Dermis blood vessel endothelial cell (primary cell): ENCODE measurements at regions not wholly inside any gene's neighbourhood (a gene's known extent, or its start where the extent isn't known, plus 50 kb on each side); places are given as distances from the start of the nearest gene placed in this dataset.

Experiments
- DNase-seq: peaks from one replicate; pipeline ENCODE4 v3.0.0; 2010

DNA sequence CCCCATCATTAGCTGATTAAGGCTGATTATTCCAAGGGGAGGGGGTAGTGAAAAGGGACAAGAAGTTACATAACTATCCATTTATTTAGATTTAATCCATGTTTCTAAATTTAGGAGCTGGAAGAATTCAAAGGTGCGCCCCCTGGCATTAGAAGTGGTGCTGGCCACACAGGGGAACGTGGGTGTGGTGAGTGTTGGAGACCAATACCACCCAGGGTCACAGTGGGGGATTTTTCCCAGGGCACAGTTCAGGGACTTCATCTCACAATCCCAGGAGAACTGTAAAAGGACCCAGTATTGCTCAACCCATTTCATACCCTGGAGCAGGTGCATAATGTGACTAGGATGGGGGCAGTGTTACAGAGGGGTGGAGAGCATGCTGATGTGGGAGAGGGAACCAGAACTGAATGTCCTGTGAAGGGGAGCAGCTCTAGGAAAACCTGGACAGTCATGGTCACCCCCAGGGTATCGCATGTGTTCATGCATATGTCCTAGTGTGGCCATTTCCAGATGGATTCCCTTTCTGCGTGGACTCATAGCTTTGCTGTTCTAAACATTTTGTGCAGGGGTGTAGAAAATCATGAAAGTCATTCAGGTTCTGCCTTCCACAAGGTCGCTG is 110.3 kb downstream of the LSM3 start:
- DNase-seq = no peak

DNA sequence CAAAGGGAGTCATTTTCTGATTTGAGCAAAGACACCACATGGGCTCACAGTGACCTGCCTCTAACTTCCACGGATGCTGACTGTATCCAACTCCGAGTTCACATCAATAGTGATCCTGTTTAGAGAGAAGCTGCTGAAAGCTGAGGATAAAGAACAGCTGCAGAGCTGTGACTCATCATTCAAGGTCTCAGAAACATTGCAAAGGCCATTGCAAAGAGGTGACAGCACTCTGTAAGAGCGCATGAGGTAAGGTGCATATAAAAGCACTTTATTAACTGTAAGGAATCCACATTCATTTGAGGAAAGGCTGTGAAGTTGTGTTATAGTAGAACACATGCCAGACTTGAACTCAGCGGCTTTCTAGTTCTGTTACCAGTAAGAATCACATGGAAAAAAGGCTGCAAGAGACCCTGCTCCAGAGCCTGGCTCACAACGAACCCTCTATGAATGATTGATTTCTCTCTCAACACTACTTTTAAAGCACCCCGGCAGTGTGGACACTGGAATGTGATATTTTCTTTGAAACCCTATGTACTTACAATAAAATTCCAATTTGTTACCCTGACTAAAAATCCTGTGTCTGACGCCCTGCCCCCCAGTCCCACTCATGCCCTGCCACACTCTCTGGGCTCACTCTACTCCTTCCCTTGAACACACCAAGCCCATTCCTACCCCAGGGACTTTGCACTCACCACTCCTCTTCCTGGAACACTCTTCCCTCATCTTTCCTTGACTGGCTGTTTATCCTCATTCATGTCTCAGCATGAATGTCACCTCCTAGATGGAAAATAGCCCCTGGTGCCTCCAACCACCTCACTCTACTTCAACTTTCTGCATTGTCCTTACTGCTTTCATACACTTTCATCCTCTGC is 111.2 kb downstream of the LSM3 start:
- DNase-seq = peak; percentile 28

DNA sequence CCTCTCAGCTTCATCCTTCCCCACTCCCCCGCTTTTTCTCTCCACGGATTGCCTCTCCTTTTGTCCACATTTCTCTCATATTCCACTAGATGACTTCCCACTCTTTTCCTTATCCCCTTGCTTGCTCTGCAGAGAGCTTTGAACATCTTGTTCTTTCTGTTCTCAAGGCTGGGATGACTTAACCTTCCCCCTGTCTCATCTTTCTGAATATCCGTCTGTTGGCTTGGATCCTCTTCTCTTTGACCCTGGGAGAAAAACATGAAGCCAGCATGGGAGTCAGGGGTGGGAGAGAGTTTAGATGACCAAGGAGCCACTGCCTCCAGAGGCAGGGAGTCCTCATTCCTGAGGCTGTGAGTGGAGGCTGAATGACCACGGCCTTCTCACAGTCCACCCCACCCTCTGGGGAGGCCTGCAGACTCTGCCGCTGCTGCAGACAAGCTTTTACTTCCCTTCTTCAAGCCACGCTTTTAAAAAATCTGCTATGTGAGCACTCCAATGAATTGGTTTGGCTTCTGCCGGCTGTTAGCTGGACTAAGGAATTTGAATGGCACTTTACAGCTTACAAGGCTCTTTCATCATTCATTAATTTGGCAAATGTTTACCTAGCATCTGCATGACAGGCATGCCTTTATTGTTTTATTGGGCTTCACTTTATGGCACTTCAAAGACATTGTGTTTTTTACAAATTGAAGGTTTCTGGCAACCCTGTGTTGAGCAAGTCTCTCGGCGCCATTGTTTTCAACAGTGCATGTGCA is 111.6 kb upstream of the SLC6A6 start:
- no peak for DNase-seq

DNA sequence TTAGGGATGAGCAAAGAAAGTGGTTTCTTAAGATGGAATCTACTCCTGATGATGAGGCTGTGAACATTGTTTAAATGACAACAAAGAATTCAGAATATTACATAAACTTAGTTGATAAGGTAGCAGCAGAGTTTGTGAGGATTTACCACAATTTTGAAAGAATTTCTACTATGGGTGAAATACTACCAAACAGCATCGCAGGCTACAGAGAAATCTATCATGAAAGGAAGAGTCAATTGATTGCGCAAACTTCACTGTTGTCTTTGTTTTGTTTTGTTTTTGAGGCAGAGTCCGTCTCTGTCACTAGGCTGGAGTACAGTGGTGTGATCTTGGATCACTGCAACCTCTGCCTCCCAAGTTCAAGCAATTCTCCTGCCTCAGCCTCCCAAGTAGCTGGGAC is 107.4 kb upstream of the SLC6A6 start:
- no peak for DNase-seq

DNA sequence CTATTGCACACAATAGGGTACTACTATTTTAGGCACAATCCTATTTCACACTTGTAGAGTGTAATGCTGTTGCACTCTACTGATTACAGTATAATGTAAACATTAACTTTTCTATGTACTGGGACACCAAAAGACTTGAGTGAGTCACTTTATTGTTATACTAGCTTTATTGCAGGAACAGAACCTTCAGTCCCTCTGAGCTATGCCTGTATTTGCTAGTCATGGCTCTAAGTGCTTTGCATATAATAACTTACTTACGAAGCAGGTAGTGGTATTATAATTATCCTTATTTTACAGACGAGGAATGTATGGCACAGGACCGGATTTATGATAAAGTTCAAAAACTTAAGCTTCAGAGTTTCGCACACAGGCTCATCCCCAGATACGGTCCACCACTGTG is 106.6 kb upstream of the SLC6A6 start:
- DNase-seq = no peak

DNA sequence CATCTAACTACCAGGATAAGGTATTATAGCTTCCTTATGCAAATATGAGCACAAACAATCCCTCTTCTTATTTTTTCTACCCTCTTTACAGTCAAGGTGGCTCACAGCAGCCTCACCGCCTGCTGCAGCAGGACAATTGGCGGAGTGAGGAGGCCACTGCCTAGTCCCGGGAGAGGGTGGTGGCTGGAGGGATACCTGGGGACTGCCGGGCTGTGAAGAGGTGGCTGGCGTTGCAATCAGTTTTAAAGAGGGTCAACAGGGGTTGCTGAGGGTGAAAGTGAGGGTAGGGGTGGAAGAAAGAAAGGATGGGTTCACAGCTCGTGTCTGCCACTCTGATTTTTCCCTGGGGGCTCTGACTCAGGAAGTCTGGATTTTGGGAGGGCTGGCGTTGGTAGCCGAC is 105.1 kb upstream of the SLC6A6 start:
- no peak for DNase-seq

DNA sequence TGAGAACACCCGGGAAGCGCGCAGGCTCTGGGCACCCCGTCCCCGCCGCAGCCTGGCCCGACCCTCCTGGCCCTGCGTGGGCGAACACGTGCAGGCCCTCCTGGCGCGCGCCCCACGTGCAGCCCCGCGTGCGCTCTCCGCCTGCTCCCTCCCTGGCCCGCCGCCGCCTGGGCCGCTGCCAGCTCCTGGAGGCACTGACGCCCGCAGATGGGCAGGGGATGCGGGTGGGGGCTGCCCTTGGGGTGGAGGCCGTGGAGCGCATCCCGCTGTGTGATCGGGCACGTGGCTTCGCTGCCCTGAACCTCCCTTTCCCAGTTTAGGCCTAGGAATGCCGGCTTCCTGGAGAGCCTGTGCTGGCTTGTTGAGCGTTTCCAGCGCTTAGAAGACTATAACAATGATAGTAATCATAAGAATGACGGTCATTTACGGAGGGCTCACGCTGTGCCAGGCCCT is 104.6 kb upstream of the SLC6A6 start:
- DNase-seq = no peak

DNA sequence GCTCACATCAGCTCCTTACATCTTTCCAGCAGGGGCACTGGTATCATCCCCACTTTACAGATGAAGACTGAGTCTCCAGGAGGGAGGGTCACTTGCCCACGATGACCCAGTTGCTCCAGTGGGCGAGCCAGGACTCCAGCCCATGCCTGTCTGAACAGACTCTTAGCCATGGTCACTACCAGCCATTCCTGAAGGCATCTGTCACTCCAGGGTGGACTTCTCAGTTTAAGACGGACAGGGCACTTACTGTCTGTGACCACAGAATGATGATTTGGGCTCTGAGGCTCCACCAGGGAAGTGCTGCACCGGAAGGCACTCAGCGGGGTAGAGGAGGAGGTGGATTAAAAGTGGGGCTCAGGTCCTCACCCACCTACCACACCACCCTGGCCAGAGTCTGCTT is 104.0 kb upstream of the SLC6A6 start:
- no peak for DNase-seq

DNA sequence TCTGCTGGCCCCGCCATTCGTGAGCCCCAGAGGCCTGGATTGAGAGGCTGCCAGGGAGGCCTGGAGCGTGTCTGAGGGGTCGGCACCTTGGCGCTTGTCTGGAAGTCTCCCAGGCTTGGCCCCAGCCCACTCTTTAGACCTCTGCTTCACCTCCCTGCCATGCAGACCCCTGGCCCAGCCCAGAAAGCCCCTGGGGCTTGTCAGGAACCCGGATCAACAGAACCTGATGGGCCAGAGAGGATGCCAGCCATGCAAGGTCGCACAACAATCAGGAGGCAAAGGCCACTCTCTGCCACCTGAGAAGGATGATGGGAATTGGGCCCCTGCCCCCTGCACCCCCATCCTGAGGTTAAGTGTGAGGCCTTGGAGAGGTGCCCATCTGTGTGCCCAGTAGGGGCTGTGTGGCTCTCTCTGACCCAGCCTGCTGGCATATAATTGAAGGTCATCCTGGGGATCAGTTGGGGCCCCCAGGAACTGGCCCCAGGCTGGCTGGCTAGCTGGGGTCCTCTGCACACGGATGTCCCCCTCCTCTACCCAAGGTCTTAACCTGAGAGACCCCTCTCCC is 103.3 kb upstream of the SLC6A6 start:
- no peak for DNase-seq

DNA sequence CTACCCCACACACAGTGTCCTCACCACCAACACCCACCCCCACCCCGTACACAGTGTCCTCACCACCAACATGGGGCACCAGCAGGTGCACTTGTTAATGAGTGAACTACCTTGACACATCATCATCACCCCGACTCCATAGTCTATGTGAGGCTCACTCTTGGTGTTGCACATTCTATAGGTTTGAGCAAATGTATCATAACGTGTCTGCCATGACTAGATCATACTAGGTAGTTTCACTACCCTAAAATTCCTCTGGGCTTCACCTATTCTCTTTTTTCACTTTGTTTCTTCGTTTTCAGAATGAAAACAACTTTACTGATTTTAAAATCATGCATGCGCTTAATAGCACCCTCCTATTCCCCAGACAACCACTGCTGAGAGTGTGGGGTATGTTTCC is 102.6 kb upstream of the SLC6A6 start:
- DNase-seq = no peak

DNA sequence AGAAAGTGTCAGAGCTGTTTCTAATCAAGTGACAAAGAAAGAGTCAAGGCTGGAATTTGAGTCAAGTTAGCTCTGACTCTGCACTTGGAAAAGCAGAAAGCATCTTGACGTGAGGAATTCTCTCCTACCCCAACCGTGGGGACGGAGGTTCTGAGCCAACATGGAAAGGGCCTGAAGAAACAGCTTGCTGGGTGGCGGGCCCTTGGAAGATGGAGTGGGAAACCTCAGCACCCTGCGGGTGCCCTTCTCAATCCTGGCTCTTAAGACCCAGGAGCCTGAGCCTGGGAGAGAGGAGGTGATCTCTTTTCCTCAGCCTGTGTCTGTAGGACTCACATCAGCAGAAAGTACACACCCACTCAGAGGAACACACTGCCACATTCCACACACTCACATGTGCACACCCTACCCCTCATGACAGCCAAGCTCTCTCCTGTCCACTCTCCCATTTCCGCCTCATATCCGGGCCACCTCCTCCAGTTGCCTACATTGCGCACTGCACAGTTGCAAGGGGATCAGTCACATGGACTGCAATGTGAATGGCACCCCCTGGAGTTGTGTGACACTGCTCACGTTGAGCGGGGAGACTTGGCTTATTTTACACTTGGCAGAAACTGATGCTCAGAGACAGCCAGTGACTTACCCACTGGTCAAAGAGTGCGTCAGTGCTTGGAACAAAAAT is 101.5 kb upstream of the SLC6A6 start:
- DNase-seq = no peak

DNA sequence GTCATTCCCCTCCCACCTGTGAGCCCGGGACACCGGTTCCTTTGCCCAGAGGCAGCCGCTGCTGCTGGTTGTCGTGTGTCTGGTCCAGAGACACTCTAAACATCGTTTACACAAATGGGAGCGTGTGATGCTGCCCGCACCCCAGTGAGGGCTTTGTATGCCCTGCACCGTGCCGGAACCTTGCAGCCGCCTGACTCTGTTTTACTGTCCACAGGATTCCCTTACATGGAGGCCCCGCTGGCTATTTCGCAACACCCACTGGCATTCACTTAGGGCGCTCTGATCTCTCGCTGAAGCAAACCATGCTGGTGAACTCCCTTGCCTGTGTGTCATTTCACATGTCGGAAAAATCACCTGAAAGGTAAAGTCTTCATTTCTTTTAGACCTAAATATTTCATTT is 100.8 kb upstream of the SLC6A6 start:
- no peak for DNase-seq

DNA sequence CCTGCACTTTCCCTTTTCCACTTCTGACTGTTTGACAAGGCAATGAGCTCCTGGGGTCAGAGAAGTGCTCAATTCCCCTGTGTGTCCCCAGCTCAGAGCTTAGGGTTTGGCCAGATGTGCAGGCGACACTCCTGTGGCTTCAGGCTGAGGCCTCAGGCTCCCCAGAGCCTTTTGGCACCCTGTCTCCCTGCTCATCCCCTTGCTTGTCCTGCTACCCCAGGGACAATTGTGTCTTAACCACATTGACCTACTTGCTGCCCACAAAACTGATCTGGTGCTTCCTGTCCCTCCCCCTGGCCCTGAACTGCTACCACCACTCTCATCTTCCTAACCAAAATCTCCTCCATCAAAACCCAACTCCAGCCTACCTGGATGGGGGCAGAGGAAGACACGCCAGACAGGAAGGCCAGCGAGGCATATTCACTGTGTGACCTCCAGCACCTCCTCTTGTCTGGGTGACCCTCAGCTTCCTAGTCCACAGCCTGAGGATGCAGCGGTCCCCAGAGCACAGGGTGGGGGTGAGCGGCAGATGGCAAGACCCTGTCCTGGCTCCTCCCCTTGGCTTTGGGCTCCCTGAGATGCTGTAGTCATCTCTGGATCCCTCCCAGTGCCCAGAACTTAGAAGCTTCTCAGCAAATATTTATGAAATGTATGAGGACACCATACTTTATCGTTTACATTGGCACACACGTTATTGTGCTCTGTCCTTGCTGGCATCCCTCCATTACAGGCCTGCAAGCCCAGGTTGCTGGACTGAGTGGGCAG is 98.9 kb upstream of the SLC6A6 start:
- no peak for DNase-seq

DNA sequence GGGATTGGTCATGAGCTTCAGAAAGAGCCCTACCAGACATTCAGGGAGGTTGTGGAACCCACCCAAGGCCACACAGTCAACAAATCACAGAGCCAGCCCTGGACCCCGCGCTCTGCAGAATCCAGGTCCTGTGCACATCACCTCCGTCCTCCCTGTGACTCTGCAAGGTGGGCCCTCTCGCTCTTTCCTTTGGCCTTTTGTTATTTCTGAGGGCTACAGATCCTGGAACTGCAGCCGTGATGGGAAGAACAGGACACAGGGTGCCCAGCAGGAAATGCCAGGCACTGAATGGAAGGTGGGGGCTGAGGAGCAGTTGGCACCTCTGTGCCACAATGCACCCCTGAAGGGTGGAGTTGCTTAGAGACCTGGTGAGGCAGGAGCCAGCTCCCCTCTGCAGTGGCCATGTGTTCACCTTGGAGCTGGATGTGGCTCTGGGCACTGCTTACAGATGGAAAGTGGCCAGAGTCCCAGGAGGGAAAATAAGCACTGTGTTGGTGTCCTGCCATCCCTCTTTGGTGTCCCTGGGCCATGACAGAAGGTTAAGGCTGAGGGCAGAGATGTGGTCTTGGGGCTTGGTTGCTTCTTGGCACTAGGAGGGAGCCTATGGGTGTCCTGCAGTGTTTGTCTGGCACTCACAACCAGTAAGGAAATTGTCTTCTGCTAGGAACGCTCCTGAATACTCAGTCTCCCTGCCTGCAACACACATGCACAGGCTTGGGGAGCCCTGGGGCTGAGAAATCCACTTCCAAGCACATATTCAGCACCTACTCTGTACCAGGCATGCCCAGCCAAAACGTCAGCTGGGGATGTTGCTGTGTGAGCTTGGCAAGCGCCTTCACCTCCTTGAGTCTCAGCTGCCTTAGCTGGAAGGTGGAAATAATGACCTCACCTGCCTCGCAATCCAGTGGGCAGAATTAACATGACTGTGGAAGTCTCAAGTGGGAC is 98.0 kb upstream of the SLC6A6 start:
- DNase-seq = no peak

DNA sequence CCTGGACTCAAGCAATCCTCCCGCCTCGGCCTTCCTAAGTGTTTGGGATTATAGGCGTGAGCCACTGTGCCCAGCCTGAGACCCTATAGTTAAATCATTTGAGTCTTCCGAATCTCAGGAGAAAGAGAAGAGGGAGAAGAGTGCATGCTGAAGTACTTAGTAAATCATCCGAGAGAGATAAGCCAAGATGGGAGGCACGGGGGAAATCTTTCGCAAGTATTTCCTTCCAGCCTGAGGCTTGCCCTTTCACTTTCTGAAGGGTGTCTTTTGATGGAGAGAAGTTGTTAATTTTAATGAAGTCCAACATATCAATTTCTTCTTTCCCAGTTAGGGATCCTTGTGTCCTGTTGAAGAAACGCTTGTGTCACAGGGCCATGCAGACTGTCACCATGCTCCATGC is 97.1 kb upstream of the SLC6A6 start:
- DNase-seq = no peak

DNA sequence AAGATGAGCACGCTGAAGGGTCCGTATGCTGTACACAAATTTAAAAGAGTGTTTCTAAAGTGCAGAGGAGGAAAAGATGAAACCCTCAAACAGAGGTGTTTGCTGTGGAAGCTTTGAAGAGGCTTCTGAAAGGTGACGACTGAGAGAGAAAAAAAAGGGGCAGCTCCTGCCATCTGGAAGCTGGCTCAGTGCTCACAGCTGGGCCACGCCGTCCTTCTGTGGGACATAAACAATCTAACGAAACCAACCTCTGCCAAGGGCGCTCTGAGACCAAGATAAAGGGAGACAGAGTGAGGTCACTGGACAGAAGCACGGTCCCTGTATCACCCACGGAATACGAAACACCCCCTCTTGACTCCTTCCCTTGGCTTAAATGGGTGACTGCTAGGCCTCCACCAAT is 96.3 kb upstream of the SLC6A6 start:
- no peak for DNase-seq

DNA sequence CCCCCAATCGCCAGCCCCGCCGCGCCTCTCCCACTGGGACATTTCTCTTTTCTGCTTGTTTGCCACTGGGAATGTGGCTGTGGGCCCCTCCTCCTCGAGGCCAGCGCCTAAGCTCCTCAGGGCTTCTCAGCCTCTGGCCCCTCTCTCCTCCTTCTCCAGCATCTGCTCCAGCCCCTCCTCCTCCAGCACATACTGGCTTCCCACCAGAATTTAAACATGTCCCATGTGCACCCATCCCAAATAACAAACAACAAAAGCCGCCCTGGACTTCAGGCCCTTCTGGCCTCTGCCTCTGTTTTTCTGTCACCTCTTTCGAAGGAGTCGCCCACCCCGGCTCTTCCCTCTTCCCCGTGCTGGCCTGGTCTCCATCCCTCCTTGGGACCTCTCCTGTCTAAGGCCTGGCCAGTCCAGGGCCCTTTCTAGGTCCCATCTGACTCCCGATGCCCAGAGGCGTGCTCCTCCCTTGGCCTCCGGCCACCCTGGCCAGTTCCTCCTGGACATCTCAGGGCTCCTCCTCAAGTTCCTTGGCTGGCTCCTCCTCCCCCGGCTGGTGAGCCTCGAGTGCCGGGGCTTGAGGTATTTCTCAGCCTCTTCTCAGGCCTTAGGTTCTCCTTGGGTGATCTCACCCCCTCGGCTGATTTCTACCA is 94.6 kb upstream of the SLC6A6 start:
- no peak for DNase-seq

DNA sequence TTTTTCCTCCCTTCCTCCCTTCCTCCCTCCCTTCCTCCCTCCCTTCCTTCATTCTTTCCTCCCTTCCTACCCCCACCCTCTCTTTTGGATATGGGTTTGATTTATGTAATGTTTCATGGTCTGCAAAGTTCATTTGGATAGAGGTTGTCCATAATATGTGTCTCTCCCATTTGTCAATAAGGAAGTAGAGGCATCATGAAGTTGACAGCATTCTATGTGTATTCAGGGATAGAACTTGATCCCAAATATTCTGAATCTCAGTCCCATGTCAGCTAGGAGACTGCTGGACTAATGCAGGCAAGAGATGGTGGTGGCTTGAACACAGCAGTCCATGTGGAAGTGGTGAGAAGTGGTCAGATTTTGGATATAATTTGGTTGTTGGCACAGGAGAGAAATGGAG is 90.7 kb upstream of the SLC6A6 start:
- no peak for DNase-seq

DNA sequence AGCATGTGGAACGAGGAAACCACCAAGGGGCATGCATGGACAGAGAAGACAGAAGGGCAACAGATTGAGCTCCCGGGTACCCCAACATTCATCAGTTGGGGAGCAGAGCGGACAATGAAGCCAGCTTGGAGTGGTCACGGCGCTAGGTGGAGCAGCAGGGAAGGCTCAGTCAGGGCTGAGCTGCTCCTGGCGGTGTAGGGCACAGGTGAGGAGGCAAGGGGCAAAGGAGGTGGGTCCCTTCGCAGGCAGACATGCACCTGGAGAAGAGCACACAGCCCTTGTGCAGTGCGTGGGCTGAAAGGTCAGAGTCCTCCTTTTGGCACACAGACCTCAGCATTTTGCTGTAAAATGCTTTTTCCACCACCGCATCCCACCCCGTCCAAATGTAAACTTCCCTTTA is 90.0 kb upstream of the SLC6A6 start:
- no peak for DNase-seq

DNA sequence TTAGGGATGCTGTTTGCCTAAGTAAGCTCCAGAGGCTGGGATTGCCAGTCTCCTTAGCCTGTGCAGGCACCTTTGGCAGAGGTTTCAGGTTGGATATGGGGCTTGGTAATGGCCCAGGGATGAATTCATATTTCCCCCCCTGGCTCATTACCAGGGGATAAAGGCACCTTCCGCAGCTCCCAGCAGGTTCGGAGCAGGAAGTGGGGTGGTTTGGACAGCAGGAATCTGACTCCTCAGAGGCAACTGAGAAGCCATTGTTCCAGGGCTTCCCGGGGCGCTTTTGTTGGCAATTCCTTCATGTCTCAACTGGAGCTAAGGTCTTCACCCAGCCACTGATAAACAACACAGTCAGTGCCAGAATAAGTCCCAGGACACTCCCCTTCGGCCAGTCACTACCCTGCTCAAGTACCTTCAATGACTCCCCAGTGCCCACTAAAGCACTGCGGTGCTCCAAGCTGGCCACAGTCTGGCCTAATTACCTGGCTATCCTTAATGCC is 85.3 kb upstream of the SLC6A6 start:
- no peak for DNase-seq
